Astrocyte (in vitro differentiated cells and primary cell): ENCODE measurements at regions not wholly inside any gene's neighbourhood (a gene's known extent, or its start where the extent isn't known, plus 50 kb on each side); places are given as distances from the start of the nearest gene placed in this dataset.

Source experiments
- DNase-seq: peaks from one replicate; pipeline ENCODE4 v3.0.0-alpha.2; 2010; ENCODE audit warnings: low read depth
- FAIRE-seq: peaks from 2 replicates; lab custom pipeline; 2011; peaks lifted over from hg19 to GRCh38; lab: Jason Lieb, UNC
- H2AFZ ChIP-seq: 2 replicates; pipeline ENCODE4 v1.6.0; 2012; ENCODE audit warnings: low read depth, low read length, inconsistent platforms
- H3K27ac ChIP-seq: 2 replicates; pipeline ENCODE4 v1.5.1; 2011; ENCODE audit warnings: low read depth, low read length, inconsistent platforms
- H3K27me3 ChIP-seq: 2 replicates; pipeline ENCODE4 v1.6.0; 2011; ENCODE audit warnings: low read length, inconsistent platforms; ENCODE audit not compliant: insufficient read depth
- H3K36me3 ChIP-seq: 2 replicates; pipeline ENCODE4 v1.5.1; 2011; ENCODE audit warnings: low read length, inconsistent platforms; ENCODE audit not compliant: insufficient read depth
- H3K4me1 ChIP-seq: 2 replicates; pipeline ENCODE4 v1.5.1; 2011; ENCODE audit warnings: low read length, inconsistent platforms; ENCODE audit not compliant: insufficient read depth
- H3K4me2 ChIP-seq: 2 replicates; pipeline ENCODE4 v1.6.0; 2012; ENCODE audit warnings: low read length, inconsistent platforms
- H3K4me3 ChIP-seq: 2 replicates; pipeline ENCODE4 v1.5.1; 2011; ENCODE audit warnings: low read depth, mild to moderate bottlenecking, low read length, inconsistent platforms; ENCODE audit not compliant: insufficient read depth
- H3K79me2 ChIP-seq: 2 replicates; pipeline ENCODE4 v1.6.0; 2012; ENCODE audit warnings: mild to moderate bottlenecking, low read length, inconsistent platforms; ENCODE audit not compliant: insufficient read depth
- H3K9ac ChIP-seq: 2 replicates; pipeline ENCODE4 v1.6.0; 2012; ENCODE audit warnings: mild to moderate bottlenecking, low read length, inconsistent platforms
- H3K9me3 ChIP-seq: 2 replicates; pipeline ENCODE4 v1.5.1; 2012; ENCODE audit warnings: low read depth, mild to moderate bottlenecking, low read length, inconsistent platforms; ENCODE audit not compliant: insufficient read depth
- H4K20me1 ChIP-seq: 2 replicates; pipeline ENCODE4 v1.6.0; 2012; ENCODE audit warnings: low read length, inconsistent platforms; ENCODE audit not compliant: insufficient read depth
- H3K27ac Mint-ChIP-seq: one replicate; pipeline ENCODE4 v1.8.0; 2021; ENCODE audit warnings: mild to moderate bottlenecking, mixed read lengths; ENCODE audit not compliant: unreplicated experiment
- H3K27me3 Mint-ChIP-seq: one replicate; pipeline ENCODE4 v1.8.0; 2021; ENCODE audit warnings: low read depth, mixed read lengths; ENCODE audit not compliant: unreplicated experiment
- H3K36me3 Mint-ChIP-seq: one replicate; pipeline ENCODE4 v1.8.0; 2021; ENCODE audit warnings: low read depth, mixed read lengths; ENCODE audit not compliant: unreplicated experiment
- H3K4me1 Mint-ChIP-seq: one replicate; pipeline ENCODE4 v1.8.0; 2021; ENCODE audit warnings: low read depth, mixed read lengths; ENCODE audit not compliant: unreplicated experiment
- H3K4me3 Mint-ChIP-seq: one replicate; pipeline ENCODE4 v1.8.0; 2021; ENCODE audit warnings: mild to moderate bottlenecking, moderate library complexity, mixed read lengths; ENCODE audit not compliant: unreplicated experiment
- H3K9me3 Mint-ChIP-seq: one replicate; pipeline ENCODE4 v1.8.0; 2021; ENCODE audit warnings: mild to moderate bottlenecking, mixed read lengths; ENCODE audit not compliant: unreplicated experiment
- CTCF ChIP-seq: IDR thresholded peaks from 2 replicates; pipeline ENCODE4 v1.5.1; 2011; ENCODE audit warnings: low read depth, mild to moderate bottlenecking, inconsistent platforms, low read length, moderate library complexity; ENCODE audit not compliant: insufficient read depth
- EZH2 ChIP-seq: IDR thresholded peaks from 2 replicates; pipeline ENCODE4 v1.6.1; 2012; ENCODE audit warnings: mild to moderate bottlenecking, low read length, inconsistent platforms; ENCODE audit not compliant: insufficient read depth

GRCh38 chr6:4503700-4504099 is 272.5 kb upstream of the CDYL start:
- H3K4me3 ChIP-seq = no peak overlapping the region
- H3K27ac Mint-ChIP-seq = no peak overlapping the region
- no peak overlapping the region for H2AFZ ChIP-seq
- H3K27me3 Mint-ChIP-seq = peaks cover 17% of the 10 kb centered on the region
- H4K20me1 ChIP-seq = no peaks in the 10 kb centered on the region
- no peaks in the 10 kb centered on the region for H3K27me3 ChIP-seq
- no peaks in the 10 kb centered on the region for H3K36me3 ChIP-seq
- no peak overlapping the region for H3K4me3 Mint-ChIP-seq
- no peak for TF ChIP-seq CTCF
- no peak for TF ChIP-seq EZH2
- no peaks in the 10 kb centered on the region for H3K4me1 ChIP-seq
- H3K9me3 ChIP-seq = no peaks in the 10 kb centered on the region
- H3K4me2 ChIP-seq = no peak overlapping the region
- no peak for FAIRE-seq
- H3K9ac ChIP-seq = no peak overlapping the region
- peaks cover 3% of the 10 kb centered on the region for H3K36me3 Mint-ChIP-seq
- DNase-seq = no peak
- no peaks in the 10 kb centered on the region for H3K79me2 ChIP-seq
- H3K4me1 Mint-ChIP-seq = no peaks in the 10 kb centered on the region
- H3K27ac ChIP-seq = no peak overlapping the region
- no peaks in the 10 kb centered on the region for H3K9me3 Mint-ChIP-seq

GRCh38 chr6:4496284-4496683 is 279.9 kb upstream of the CDYL start:
- Histone ChIP-seq H3K9me3 (no peaks in the 10 kb centered on the region), H3K36me3 (no peaks in the 10 kb centered on the region), H3K9ac (no peak overlapping the region), H3K4me1 (no peaks in the 10 kb centered on the region), H3K27ac (no peak overlapping the region), H3K4me2 (no peak overlapping the region), H3K79me2 (no peaks in the 10 kb centered on the region), H4K20me1 (no peaks in the 10 kb centered on the region), H3K27me3 (no peaks in the 10 kb centered on the region), H2AFZ (no peak overlapping the region), H3K4me3 (no peak overlapping the region)
- H3K4me1 Mint-ChIP-seq = no peaks in the 10 kb centered on the region
- H3K27ac Mint-ChIP-seq = no peak overlapping the region
- DNase-seq = no peak
- no peaks in the 10 kb centered on the region for H3K36me3 Mint-ChIP-seq
- H3K4me3 Mint-ChIP-seq = no peak overlapping the region
- no peak for FAIRE-seq
- TF ChIP-seq CTCF (no peak), EZH2 (no peak)
- H3K9me3 Mint-ChIP-seq = no peaks in the 10 kb centered on the region
- peaks cover 4% of the 10 kb centered on the region for H3K27me3 Mint-ChIP-seq

GRCh38 chr6:4491501-4492260 is 284.5 kb upstream of the CDYL start:
- Mint-ChIP-seq H3K36me3 (no peaks in the 10 kb centered on the region), H3K9me3 (peaks cover 25% of the 10 kb centered on the region), H3K27me3 (peaks cover 2% of the 10 kb centered on the region), H3K4me3 (no peak overlapping the region), H3K4me1 (no peaks in the 10 kb centered on the region), H3K27ac (peak overlapping the region; percentile 0)
- Histone ChIP-seq H3K9me3 (peaks cover 16% of the 10 kb centered on the region), H3K79me2 (no peaks in the 10 kb centered on the region), H4K20me1 (no peaks in the 10 kb centered on the region), H3K27ac (no peak overlapping the region), H2AFZ (no peak overlapping the region), H3K9ac (no peak overlapping the region), H3K4me2 (no peak overlapping the region), H3K4me1 (no peaks in the 10 kb centered on the region), H3K36me3 (no peaks in the 10 kb centered on the region), H3K27me3 (no peaks in the 10 kb centered on the region), H3K4me3 (no peak overlapping the region)
- TF ChIP-seq EZH2 = no peak
- TF ChIP-seq CTCF = no peak
- no peak for DNase-seq
- FAIRE-seq = no peak
